B cell (primary cell): ENCODE measurements at regions not wholly inside any gene's neighbourhood (a gene's known extent, or its start where the extent isn't known, plus 50 kb on each side); places are given as distances from the start of the nearest gene placed in this dataset.

ENCODE experiments used
- EZH2 ChIP-seq: IDR thresholded peaks from 2 replicates; pipeline ENCODE4 v1.6.1; 2012; ENCODE audit warnings: borderline replicate concordance, low read depth, mild to moderate bottlenecking, moderate library complexity, low read length; ENCODE audit not compliant: insufficient read depth, poor library complexity, severe bottlenecking
- TF ChIP-seq, protein P1 (sequence below): fragments of 200-600 bp; IDR thresholded peaks from one replicate; pipeline ENCODE4 v1.8.0; 2022; ENCODE audit warnings: antibody characterized with exemption, mild to moderate bottlenecking

DNA sequence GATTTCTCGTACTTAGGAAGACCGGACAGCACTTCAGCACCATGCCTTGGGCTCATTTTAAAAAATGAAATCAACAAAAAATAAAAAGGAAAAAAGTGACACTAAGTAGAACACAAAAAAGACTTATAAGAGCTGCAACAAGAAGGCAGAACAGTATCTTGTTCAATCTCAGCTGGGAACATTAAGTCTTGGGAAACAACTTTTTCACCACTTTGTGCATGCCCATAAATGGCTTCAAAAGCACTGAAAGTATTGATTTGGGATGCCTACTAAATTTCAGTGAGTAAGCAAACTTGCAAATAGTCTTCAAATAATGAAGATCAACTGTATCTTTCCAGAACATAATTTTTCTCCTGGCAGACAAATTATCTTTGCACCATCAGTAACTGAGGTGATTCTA lies 489.3 kb downstream of the NXPH1 start:
- TF ChIP-seq, protein P1, sequence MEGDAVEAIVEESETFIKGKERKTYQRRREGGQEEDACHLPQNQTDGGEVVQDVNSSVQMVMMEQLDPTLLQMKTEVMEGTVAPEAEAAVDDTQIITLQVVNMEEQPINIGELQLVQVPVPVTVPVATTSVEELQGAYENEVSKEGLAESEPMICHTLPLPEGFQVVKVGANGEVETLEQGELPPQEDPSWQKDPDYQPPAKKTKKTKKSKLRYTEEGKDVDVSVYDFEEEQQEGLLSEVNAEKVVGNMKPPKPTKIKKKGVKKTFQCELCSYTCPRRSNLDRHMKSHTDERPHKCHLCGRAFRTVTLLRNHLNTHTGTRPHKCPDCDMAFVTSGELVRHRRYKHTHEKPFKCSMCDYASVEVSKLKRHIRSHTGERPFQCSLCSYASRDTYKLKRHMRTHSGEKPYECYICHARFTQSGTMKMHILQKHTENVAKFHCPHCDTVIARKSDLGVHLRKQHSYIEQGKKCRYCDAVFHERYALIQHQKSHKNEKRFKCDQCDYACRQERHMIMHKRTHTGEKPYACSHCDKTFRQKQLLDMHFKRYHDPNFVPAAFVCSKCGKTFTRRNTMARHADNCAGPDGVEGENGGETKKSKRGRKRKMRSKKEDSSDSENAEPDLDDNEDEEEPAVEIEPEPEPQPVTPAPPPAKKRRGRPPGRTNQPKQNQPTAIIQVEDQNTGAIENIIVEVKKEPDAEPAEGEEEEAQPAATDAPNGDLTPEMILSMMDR, result no peak
- no peak for TF ChIP-seq EZH2
